ENCODE measurements at regions not wholly inside any gene's neighbourhood (a gene's known extent, or its start where the extent isn't known, plus 50 kb on each side); places are given as distances from the start of the nearest gene placed in this dataset.
A peak's percentile ranks its signal among the peaks of the same experiment; 100 is the strongest.

GRCh38 chr13:65435590-65435989 lies 1794.5 kb downstream of the PCDH9 start:
- TF ChIP-seq, protein P1, sequence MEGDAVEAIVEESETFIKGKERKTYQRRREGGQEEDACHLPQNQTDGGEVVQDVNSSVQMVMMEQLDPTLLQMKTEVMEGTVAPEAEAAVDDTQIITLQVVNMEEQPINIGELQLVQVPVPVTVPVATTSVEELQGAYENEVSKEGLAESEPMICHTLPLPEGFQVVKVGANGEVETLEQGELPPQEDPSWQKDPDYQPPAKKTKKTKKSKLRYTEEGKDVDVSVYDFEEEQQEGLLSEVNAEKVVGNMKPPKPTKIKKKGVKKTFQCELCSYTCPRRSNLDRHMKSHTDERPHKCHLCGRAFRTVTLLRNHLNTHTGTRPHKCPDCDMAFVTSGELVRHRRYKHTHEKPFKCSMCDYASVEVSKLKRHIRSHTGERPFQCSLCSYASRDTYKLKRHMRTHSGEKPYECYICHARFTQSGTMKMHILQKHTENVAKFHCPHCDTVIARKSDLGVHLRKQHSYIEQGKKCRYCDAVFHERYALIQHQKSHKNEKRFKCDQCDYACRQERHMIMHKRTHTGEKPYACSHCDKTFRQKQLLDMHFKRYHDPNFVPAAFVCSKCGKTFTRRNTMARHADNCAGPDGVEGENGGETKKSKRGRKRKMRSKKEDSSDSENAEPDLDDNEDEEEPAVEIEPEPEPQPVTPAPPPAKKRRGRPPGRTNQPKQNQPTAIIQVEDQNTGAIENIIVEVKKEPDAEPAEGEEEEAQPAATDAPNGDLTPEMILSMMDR (IDR thresholded peaks at IDR 0.05; ENCODE audit: insufficient read depth, low read length, poor library complexity, severe bottlenecking), result no peak
- TF ChIP-seq EZH2phosphoT487 (conservative IDR thresholded peaks at IDR 0.05; ENCODE audit: low read length), result no peak
- H2AFZ ChIP-seq (ENCODE audit: low read depth, low read length, severe bottlenecking), result no peak overlapping the region
- H3K4me2 ChIP-seq (ENCODE audit: low read depth, low read length, poor library complexity, severe bottlenecking), result no peak overlapping the region
- no peaks in the 10 kb centered on the region for H4K20me1 ChIP-seq (ENCODE audit: low read depth, low read length)
- H3F3A ChIP-seq (ENCODE audit: insufficient read depth), result no peaks in the 10 kb centered on the region
- no peak overlapping the region for H3K27ac ChIP-seq (ENCODE audit: low read depth, low read length)
- no peaks in the 10 kb centered on the region for H3K9me3 ChIP-seq (ENCODE audit: insufficient read depth, low read length)
- no peaks in the 10 kb centered on the region for H3K9me2 ChIP-seq (replicated peaks; ENCODE audit: insufficient read depth, low read length)
- H3K9ac ChIP-seq (ENCODE audit: low read length), result no peak overlapping the region
- no peaks in the 10 kb centered on the region for H3K36me3 ChIP-seq (ENCODE audit: low read length)
- no peak overlapping the region for H3K4me3 ChIP-seq (ENCODE audit: insufficient read depth, low read length, poor library complexity, severe bottlenecking)
- no peaks in the 10 kb centered on the region for H3K79me2 ChIP-seq (ENCODE audit: insufficient read depth, low read length)
- H3K27me3 ChIP-seq (ENCODE audit: low read length), result no peaks in the 10 kb centered on the region

DNA sequence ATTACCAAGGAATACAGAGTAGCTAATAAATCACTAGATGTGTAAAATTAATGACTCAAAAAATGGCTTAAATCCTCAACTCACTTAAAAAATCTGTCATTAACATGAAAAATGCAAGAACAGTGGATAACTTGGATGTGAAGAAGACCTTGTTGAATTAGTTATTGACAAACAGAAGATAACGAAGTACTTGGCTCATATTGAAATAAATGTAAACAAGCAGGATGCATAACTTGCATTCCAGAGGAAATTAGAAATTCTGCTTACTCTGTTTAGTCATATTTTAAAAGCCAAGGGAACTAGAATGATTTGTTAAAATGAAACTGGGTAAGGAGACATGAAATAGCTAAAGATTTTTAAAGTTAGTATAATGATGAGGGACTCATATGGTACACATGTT lies 1812.2 kb downstream of the PCDH9 start:
- Histone ChIP-seq H3K9me2 (replicated peaks; ENCODE audit: insufficient read depth, low read length) (no peaks in the 10 kb centered on the region), H3K27me3 (ENCODE audit: low read length) (no peaks in the 10 kb centered on the region), H3K79me2 (ENCODE audit: insufficient read depth, low read length) (no peaks in the 10 kb centered on the region), H3K4me3 (ENCODE audit: insufficient read depth, low read length, poor library complexity, severe bottlenecking) (no peak overlapping the region), H3K4me2 (ENCODE audit: low read depth, low read length, poor library complexity, severe bottlenecking) (no peak overlapping the region), H2AFZ (ENCODE audit: low read depth, low read length, severe bottlenecking) (peak overlapping the region; percentile 68), H3K9ac (ENCODE audit: low read length) (no peak overlapping the region), H3K36me3 (ENCODE audit: low read length) (no peaks in the 10 kb centered on the region; the same call in 1 of the 2 replicates), H3K9me3 (ENCODE audit: insufficient read depth, low read length) (no peaks in the 10 kb centered on the region), H3K27ac (ENCODE audit: low read depth, low read length) (no peak overlapping the region), H4K20me1 (ENCODE audit: low read depth, low read length) (no peaks in the 10 kb centered on the region), H3F3A (ENCODE audit: insufficient read depth) (no peaks in the 10 kb centered on the region)
- TF ChIP-seq EZH2phosphoT487 (conservative IDR thresholded peaks at IDR 0.05; ENCODE audit: low read length), result no peak
- TF ChIP-seq, protein P1 (IDR thresholded peaks at IDR 0.05; ENCODE audit: insufficient read depth, low read length, poor library complexity, severe bottlenecking), result no peak

DNA sequence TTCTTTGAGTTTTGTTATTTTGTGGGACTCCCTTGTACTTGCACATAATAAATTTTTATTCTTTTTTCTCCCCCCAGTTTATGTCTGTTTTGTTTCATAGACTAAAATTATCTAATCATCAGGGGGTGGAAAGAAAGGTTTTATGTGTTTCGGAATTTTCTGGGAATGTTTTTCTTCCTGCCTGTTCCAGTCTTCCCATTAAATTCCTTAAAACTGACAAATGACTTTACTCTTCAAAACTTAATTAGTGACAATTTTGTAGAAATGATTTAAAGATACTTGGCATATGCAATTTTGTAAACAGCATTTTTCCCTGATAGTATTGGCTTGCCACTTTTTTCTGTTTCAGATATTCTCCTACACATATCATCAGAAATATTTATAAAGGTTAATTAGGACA lies 1813.4 kb downstream of the PCDH9 start:
- H3K4me2 ChIP-seq (ENCODE audit: low read depth, low read length, poor library complexity, severe bottlenecking), result no peak overlapping the region
- no peak overlapping the region for H3K27ac ChIP-seq (ENCODE audit: low read depth, low read length)
- no peak overlapping the region for H3K4me3 ChIP-seq (ENCODE audit: insufficient read depth, low read length, poor library complexity, severe bottlenecking)
- H2AFZ ChIP-seq (ENCODE audit: low read depth, low read length, severe bottlenecking), result peak overlapping the region; percentile 64
- H4K20me1 ChIP-seq (ENCODE audit: low read depth, low read length), result no peaks in the 10 kb centered on the region
- no peak overlapping the region for H3K9ac ChIP-seq (ENCODE audit: low read length)
- TF ChIP-seq EZH2phosphoT487 (conservative IDR thresholded peaks at IDR 0.05; ENCODE audit: low read length), result no peak
- TF ChIP-seq, protein P1 (IDR thresholded peaks at IDR 0.05; ENCODE audit: insufficient read depth, low read length, poor library complexity, severe bottlenecking), result no peak
- no peaks in the 10 kb centered on the region for H3K36me3 ChIP-seq (ENCODE audit: low read length)
- no peaks in the 10 kb centered on the region for H3F3A ChIP-seq (ENCODE audit: insufficient read depth)
- H3K9me2 ChIP-seq (replicated peaks; ENCODE audit: insufficient read depth, low read length), result no peaks in the 10 kb centered on the region
- H3K79me2 ChIP-seq (ENCODE audit: insufficient read depth, low read length), result no peaks in the 10 kb centered on the region
- no peaks in the 10 kb centered on the region for H3K27me3 ChIP-seq (ENCODE audit: low read length)
- no peaks in the 10 kb centered on the region for H3K9me3 ChIP-seq (ENCODE audit: insufficient read depth, low read length)

All from SU-DHL-6 (cell line).